ENCODE measurements at regions not wholly inside any gene's neighbourhood (a gene's known extent, or its start where the extent isn't known, plus 50 kb on each side); places are given as distances from the start of the nearest gene placed in this dataset.

DNA sequence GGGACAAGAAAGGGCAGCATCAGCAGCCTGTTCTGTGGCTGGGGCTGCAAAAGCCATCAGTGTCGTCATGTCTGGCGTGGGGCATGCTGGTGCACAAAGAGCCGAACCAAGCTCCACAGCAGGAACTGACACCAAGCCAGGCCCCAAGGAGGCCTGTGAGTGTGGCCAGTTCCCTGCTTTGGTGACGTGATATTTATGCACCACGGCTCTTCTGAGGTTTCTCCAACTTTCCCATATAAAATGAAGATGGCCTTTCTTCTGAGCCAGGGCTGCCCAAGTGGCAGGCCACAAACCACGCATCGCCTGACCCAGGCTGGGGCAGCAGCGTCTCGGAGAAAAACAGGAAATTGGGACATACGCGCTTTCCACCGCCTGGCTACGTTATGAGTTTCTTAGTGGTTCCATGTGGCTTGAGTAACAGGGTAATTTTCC, 109.9 kb downstream of the RIN2 start:
- H3K4me2 ChIP-seq (ENCODE audit: extremely low read depth, insufficient read depth, low read length): no peak overlapping the region
- no peaks in the 10 kb centered on the region for H3K36me3 ChIP-seq (ENCODE audit: control insufficient read depth, insufficient read depth, low read length)
- H3K9me3 ChIP-seq (ENCODE audit: control insufficient read depth, insufficient read depth, low read depth, low read length): no peaks in the 10 kb centered on the region
- TF ChIP-seq, protein P1, sequence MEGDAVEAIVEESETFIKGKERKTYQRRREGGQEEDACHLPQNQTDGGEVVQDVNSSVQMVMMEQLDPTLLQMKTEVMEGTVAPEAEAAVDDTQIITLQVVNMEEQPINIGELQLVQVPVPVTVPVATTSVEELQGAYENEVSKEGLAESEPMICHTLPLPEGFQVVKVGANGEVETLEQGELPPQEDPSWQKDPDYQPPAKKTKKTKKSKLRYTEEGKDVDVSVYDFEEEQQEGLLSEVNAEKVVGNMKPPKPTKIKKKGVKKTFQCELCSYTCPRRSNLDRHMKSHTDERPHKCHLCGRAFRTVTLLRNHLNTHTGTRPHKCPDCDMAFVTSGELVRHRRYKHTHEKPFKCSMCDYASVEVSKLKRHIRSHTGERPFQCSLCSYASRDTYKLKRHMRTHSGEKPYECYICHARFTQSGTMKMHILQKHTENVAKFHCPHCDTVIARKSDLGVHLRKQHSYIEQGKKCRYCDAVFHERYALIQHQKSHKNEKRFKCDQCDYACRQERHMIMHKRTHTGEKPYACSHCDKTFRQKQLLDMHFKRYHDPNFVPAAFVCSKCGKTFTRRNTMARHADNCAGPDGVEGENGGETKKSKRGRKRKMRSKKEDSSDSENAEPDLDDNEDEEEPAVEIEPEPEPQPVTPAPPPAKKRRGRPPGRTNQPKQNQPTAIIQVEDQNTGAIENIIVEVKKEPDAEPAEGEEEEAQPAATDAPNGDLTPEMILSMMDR (conservative IDR thresholded peaks at IDR 0.05 in 1 of 2, IDR thresholded peaks at IDR 0.05 in 1 of 2; ENCODE audit: low read depth in 1 of 2, low read length in 2 of 2): no peak
- TF ChIP-seq EZH2 (IDR thresholded peaks at IDR 0.05; ENCODE audit: low read length, missing control alignments): no peak
- H3K4me1 ChIP-seq (ENCODE audit: control insufficient read depth, extremely low read depth, insufficient read depth, low read length): no peaks in the 10 kb centered on the region
- no peaks in the 10 kb centered on the region for H4K20me1 ChIP-seq (ENCODE audit: control insufficient read depth, extremely low read depth, insufficient read depth, low read length)
- DNase-seq (ENCODE audit: low read depth in 2 of 2): no peak
- no peak overlapping the region for H2AFZ ChIP-seq (ENCODE audit: low read length)
- no peak overlapping the region for H3K27ac ChIP-seq (ENCODE audit: insufficient read depth, low read length)
- H3K4me3 ChIP-seq (replicated peaks in 1 of 4; ENCODE audit: control extremely low read depth in 1 of 4, insufficient read depth in 1 of 4, low read depth in 3 of 4, low read length in 4 of 4): no peak overlapping the region
- no peaks in the 10 kb centered on the region for H3K27me3 ChIP-seq (ENCODE audit: control insufficient read depth, insufficient read depth, low read length)
- H3K9ac ChIP-seq (ENCODE audit: insufficient read depth, low read length): no peak overlapping the region
- H3K79me2 ChIP-seq (ENCODE audit: control insufficient read depth, insufficient read depth, low read length): no peaks in the 10 kb centered on the region

DNA sequence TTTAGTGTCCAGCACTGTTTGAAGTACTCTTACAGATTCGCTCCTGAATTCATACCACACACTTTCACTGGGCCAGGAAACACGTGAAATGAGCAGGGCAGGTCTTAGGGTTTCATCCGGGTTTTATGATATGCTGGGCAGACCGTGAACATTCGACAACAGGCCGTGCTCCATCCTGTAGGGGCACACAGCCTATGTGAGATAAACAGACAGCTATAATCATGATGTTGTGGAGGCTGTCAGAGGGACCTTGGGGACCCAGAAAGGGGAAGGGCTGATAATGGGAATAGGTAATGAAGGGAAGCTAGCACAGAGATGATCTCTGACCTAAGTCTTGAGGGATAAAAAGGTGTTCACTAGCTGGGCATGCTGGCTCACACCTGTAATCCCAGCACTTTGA, 110.4 kb downstream of the RIN2 start:
- Histone ChIP-seq H3K4me2 (ENCODE audit: extremely low read depth, insufficient read depth, low read length) (no peak overlapping the region), H4K20me1 (ENCODE audit: control insufficient read depth, extremely low read depth, insufficient read depth, low read length) (no peaks in the 10 kb centered on the region), H3K27ac (ENCODE audit: insufficient read depth, low read length) (no peak overlapping the region), H3K36me3 (ENCODE audit: control insufficient read depth, insufficient read depth, low read length) (no peaks in the 10 kb centered on the region), H3K4me3 (replicated peaks in 1 of 4; ENCODE audit: control extremely low read depth in 1 of 4, insufficient read depth in 1 of 4, low read depth in 3 of 4, low read length in 4 of 4) (no peak overlapping the region), H2AFZ (ENCODE audit: low read length) (no peak overlapping the region), H3K9ac (ENCODE audit: insufficient read depth, low read length) (no peak overlapping the region), H3K79me2 (ENCODE audit: control insufficient read depth, insufficient read depth, low read length) (no peaks in the 10 kb centered on the region), H3K4me1 (ENCODE audit: control insufficient read depth, extremely low read depth, insufficient read depth, low read length) (no peaks in the 10 kb centered on the region), H3K27me3 (ENCODE audit: control insufficient read depth, insufficient read depth, low read length) (no peaks in the 10 kb centered on the region), H3K9me3 (ENCODE audit: control insufficient read depth, insufficient read depth, low read depth, low read length) (no peaks in the 10 kb centered on the region)
- no peak for DNase-seq (ENCODE audit: low read depth in 2 of 2)
- TF ChIP-seq, protein P1 (conservative IDR thresholded peaks at IDR 0.05 in 1 of 2, IDR thresholded peaks at IDR 0.05 in 1 of 2; ENCODE audit: low read depth in 1 of 2, low read length in 2 of 2): no peak
- no peak for TF ChIP-seq EZH2 (IDR thresholded peaks at IDR 0.05; ENCODE audit: low read length, missing control alignments)

DNA sequence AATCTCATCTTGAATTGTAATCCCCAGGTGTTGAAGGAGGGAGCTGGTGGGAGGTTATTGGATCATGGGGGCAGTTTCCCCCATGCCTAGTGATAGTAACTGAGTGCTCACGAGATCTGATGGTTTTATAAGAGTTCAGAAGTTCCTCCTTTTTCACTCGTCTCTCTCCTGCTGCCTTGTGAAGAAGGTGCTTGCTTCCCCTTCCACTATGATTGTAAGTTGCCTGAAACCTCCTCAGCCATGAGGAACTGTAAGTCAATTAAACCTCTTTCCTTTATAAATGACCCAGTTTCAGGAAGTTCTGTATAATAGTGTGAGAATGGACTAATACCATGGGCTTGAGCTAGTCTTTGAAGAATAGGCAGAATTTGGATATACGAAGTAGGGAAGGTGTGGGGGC, 113.9 kb downstream of the RIN2 start:
- Histone ChIP-seq H3K36me3 (ENCODE audit: control insufficient read depth, insufficient read depth, low read length) (no peaks in the 10 kb centered on the region), H4K20me1 (ENCODE audit: control insufficient read depth, extremely low read depth, insufficient read depth, low read length) (no peaks in the 10 kb centered on the region)

More for the DNA sequence above, 113.9 kb downstream of the RIN2 start:
- no peaks in the 10 kb centered on the region for H3K79me2 ChIP-seq (ENCODE audit: control insufficient read depth, insufficient read depth, low read length)
- no peaks in the 10 kb centered on the region for H3K9me3 ChIP-seq (ENCODE audit: control insufficient read depth, insufficient read depth, low read depth, low read length)
- no peak overlapping the region for H3K27ac ChIP-seq (ENCODE audit: insufficient read depth, low read length)
- H3K27me3 ChIP-seq (ENCODE audit: control insufficient read depth, insufficient read depth, low read length): no peaks in the 10 kb centered on the region
- no peaks in the 10 kb centered on the region for H3K4me1 ChIP-seq (ENCODE audit: control insufficient read depth, extremely low read depth, insufficient read depth, low read length)
- TF ChIP-seq, protein P1 (conservative IDR thresholded peaks at IDR 0.05 in 1 of 2, IDR thresholded peaks at IDR 0.05 in 1 of 2; ENCODE audit: low read depth in 1 of 2, low read length in 2 of 2): no peak
- TF ChIP-seq EZH2 (IDR thresholded peaks at IDR 0.05; ENCODE audit: low read length, missing control alignments): no peak
- H3K4me2 ChIP-seq (ENCODE audit: extremely low read depth, insufficient read depth, low read length): no peak overlapping the region
- H3K9ac ChIP-seq (ENCODE audit: insufficient read depth, low read length): no peak overlapping the region
- DNase-seq (ENCODE audit: low read depth in 2 of 2): no peak
- H3K4me3 ChIP-seq (replicated peaks in 1 of 4; ENCODE audit: control extremely low read depth in 1 of 4, insufficient read depth in 1 of 4, low read depth in 3 of 4, low read length in 4 of 4): no peak overlapping the region
- H2AFZ ChIP-seq (ENCODE audit: low read length): no peak overlapping the region
